SK-N-SH (cell line): ENCODE measurements at regions not wholly inside any gene's neighbourhood (a gene's known extent, or its start where the extent isn't known, plus 50 kb on each side); places are given as distances from the start of the nearest gene placed in this dataset.

Source experiments
- CTCF ChIA-PET: fragments of 300-600, 350-600 bp; formaldehyde crosslinking; extraction: SDS; loops from one replicate; lab custom pipeline; 2021; lab: Yijun Ruan, JAX
- POLR2A ChIA-PET: fragments of 350-600 bp; sonication (Branson Sonifier 250); formaldehyde crosslinking; extraction: SDS; loops from one replicate; lab custom pipeline; 2020; ENCODE audit warnings: antibody characterized with exemption, inconsistent platforms; lab: Yijun Ruan, JAX
- DNase-seq: peaks from one replicate; pipeline ENCODE4 v3.0.0; 2012
- H2AFZ ChIP-seq: fragments of 200-600 bp; sonication (generic); 2 replicates; pipeline ENCODE4 v1.8.1; 2016; ENCODE audit warnings: antibody characterized with exemption, mild to moderate bottlenecking, low read depth
- H3F3A ChIP-seq: fragments of 200-600 bp; sonication (generic); replicated peaks from 2 replicates; pipeline ENCODE3; 2016; ENCODE audit warnings: antibody characterized with exemption, mild to moderate bottlenecking; ENCODE audit not compliant: insufficient read depth
- H3K27ac ChIP-seq, 2 experiments: fragments of 200-500 bp in 1 of 2; fragments of 200-600 bp in 1 of 2; sonication (Bioruptor generic) in 1 of 2; sonication (generic), shearing (Covaris generic) in 1 of 2; 2 replicates each; pipeline versions ENCODE4 v1.5.1 to v1.6.1; 2014 to 2016; ENCODE audit warnings: low read depth in 2 of 2, inconsistent platforms in 1 of 2, low read length in 1 of 2, mild to moderate bottlenecking in 1 of 2, mixed read lengths in 1 of 2
- H3K27me3 ChIP-seq: fragments of 200-600 bp; sonication (generic), shearing (Covaris generic); 2 replicates; pipeline ENCODE4 v1.6.1; 2016; ENCODE audit warnings: mixed run types; ENCODE audit not compliant: insufficient read depth
- H3K36me3 ChIP-seq, 2 experiments: fragments of 200-500 bp in 1 of 2; fragments of 200-600 bp in 1 of 2; sonication (Bioruptor generic) in 1 of 2; sonication (generic) in 1 of 2; replicated peaks in 1 of 2; 2 replicates each; pipeline versions ENCODE3 to v1.5.1; 2014 to 2016; ENCODE audit warnings: low read length in 1 of 2, mild to moderate bottlenecking in 1 of 2; ENCODE audit not compliant: insufficient read depth in 2 of 2, control insufficient read depth in 1 of 2
- H3K4me1 ChIP-seq, 2 experiments: fragments of 200-500 bp in 1 of 2; fragments of 200-600 bp in 1 of 2; sonication (Bioruptor generic) in 1 of 2; sonication (generic), shearing (Covaris generic) in 1 of 2; 2 replicates each; pipeline versions ENCODE4 v1.5.1 to v1.6.1; 2014 to 2016; ENCODE audit warnings: low read depth in 1 of 2, low read length in 1 of 2, mixed run types in 1 of 2; ENCODE audit not compliant: insufficient read depth in 2 of 2, control insufficient read depth in 1 of 2
- H3K4me2 ChIP-seq: fragments of 200-600 bp; sonication (generic), shearing (Covaris generic); 2 replicates; pipeline ENCODE4 v1.6.1; 2017; ENCODE audit warnings: mixed run types
- H3K4me3 ChIP-seq, 2 experiments: fragments of 200-500 bp in 1 of 2; fragments of 200-600 bp in 1 of 2; sonication (Bioruptor generic) in 1 of 2; sonication (generic), shearing (Covaris generic) in 1 of 2; 2 replicates each; pipeline versions ENCODE4 v1.5.1 to v1.8.1; 2014 to 2016; ENCODE audit warnings: low read depth in 2 of 2, inconsistent platforms in 1 of 2, low read length in 1 of 2, mild to moderate bottlenecking in 1 of 2, mixed read lengths in 1 of 2, moderate library complexity in 1 of 2
- H3K79me2 ChIP-seq: fragments of 200-600 bp; sonication (generic); 2 replicates; pipeline ENCODE4 v1.8.1; 2017; ENCODE audit warnings: mild to moderate bottlenecking; ENCODE audit not compliant: insufficient read depth
- H3K9ac ChIP-seq: fragments of 200-600 bp; sonication (generic); 2 replicates; pipeline ENCODE4 v1.6.1; 2017; ENCODE audit warnings: mixed run types
- H3K9me2 ChIP-seq: fragments of 200-600 bp; sonication (generic); 2 replicates; pipeline ENCODE4 v1.6.1; 2017; ENCODE audit warnings: mixed run types
- H3K9me3 ChIP-seq: fragments of 200-600 bp; sonication (generic); 2 replicates; pipeline ENCODE4 v1.6.1; 2017; ENCODE audit warnings: mixed run types, mild to moderate bottlenecking, moderate library complexity
- H4K20me1 ChIP-seq: fragments of 200-600 bp; sonication (generic); 2 replicates; pipeline ENCODE4 v1.6.1; 2017; ENCODE audit warnings: mild to moderate bottlenecking, mixed run types; ENCODE audit not compliant: insufficient read depth
- CHD2 ChIP-seq: fragments of 150-350 bp; IDR thresholded peaks from 2 replicates; pipeline ENCODE4 v1.6.1; 2018; ENCODE audit warnings: low read length; ENCODE audit not compliant: partially characterized antibody
- ELF1 ChIP-seq: IDR thresholded peaks from 2 replicates; pipeline ENCODE4 v1.4.0; 2012
- EP300 ChIP-seq, 2 experiments: IDR thresholded peaks; 2 replicates each; pipeline versions ENCODE4 v1.4.0 to v1.6.1; 2012; ENCODE audit warnings: borderline replicate concordance in 1 of 2, low read depth in 1 of 2, low read length in 1 of 2
- EZH2phosphoT487 ChIP-seq: fragments of 200-600 bp; sonication (generic); IDR thresholded peaks from 2 replicates; pipeline ENCODE4 v1.6.1; 2017; ENCODE audit warnings: low read depth, mixed run types, mild to moderate bottlenecking, antibody characterized with exemption, moderate library complexity, borderline replicate concordance
- FOSL2 ChIP-seq: IDR thresholded peaks from 2 replicates; pipeline ENCODE4 v1.4.0; 2012; ENCODE audit warnings: low read depth, mild to moderate bottlenecking, moderate library complexity, borderline replicate concordance
- FOXJ3 ChIP-seq: sonication (generic); formaldehyde crosslinking; IDR thresholded peaks from 2 replicates; pipeline ENCODE4 v1.5.1; 2020; ENCODE audit warnings: mild to moderate bottlenecking, missing genetic modification reagents
- FOXM1 ChIP-seq: IDR thresholded peaks from 2 replicates; pipeline ENCODE4 v1.4.0; 2012; ENCODE audit warnings: low read depth, mild to moderate bottlenecking
- GABPA ChIP-seq: IDR thresholded peaks from 2 replicates; pipeline ENCODE4 v1.4.0; 2012; ENCODE audit warnings: low read depth, mild to moderate bottlenecking
- GATA2 ChIP-seq: sonication (generic); formaldehyde crosslinking; IDR thresholded peaks from 2 replicates; pipeline ENCODE4 v1.5.0; 2020; ENCODE audit warnings: mild to moderate bottlenecking, missing genetic modification reagents
- JUND ChIP-seq: IDR thresholded peaks from 2 replicates; pipeline ENCODE4 v1.4.0; 2012
- MEF2A ChIP-seq: IDR thresholded peaks from 2 replicates; pipeline ENCODE4 v1.4.0; 2012; ENCODE audit warnings: low read depth, borderline replicate concordance
- MXI1 ChIP-seq: IDR thresholded peaks from 2 replicates; pipeline ENCODE4 v1.6.1; 2012; ENCODE audit warnings: mild to moderate bottlenecking, low read depth, low read length, improper control_type of control experiment
- NFIC ChIP-seq: IDR thresholded peaks from 2 replicates; pipeline ENCODE4 v1.4.0; 2012; ENCODE audit warnings: borderline replicate concordance
- NRF1 ChIP-seq: IDR thresholded peaks from 2 replicates; pipeline ENCODE4 v1.6.1; 2012; ENCODE audit warnings: low read depth, mild to moderate bottlenecking, low read length
- POLR2AphosphoS5 ChIP-seq: IDR thresholded peaks from 2 replicates; pipeline ENCODE4 v1.6.1; 2012; ENCODE audit warnings: low read depth, low read length
- RCOR1 ChIP-seq: fragments of 150-350 bp; IDR thresholded peaks from 2 replicates; pipeline ENCODE4 v1.6.1; 2017; ENCODE audit warnings: antibody characterized with exemption, low read length
- RFX5 ChIP-seq: IDR thresholded peaks from 2 replicates; pipeline ENCODE4 v1.6.1; 2012; ENCODE audit warnings: mild to moderate bottlenecking, improper control_type of control experiment, low read length
- RXRA ChIP-seq: IDR thresholded peaks from 2 replicates; pipeline ENCODE4 v1.4.0; 2012; ENCODE audit warnings: low read depth, mild to moderate bottlenecking, borderline replicate concordance
- SIN3A ChIP-seq: IDR thresholded peaks from 2 replicates; pipeline ENCODE4 v1.6.1; 2012; ENCODE audit warnings: low read depth, mild to moderate bottlenecking, low read length, moderate library complexity, borderline replicate concordance
- SMC3 ChIP-seq: IDR thresholded peaks from 2 replicates; pipeline ENCODE4 v1.6.1; 2012; ENCODE audit warnings: low read depth, low read length, improper control_type of control experiment
- TAF1 ChIP-seq: IDR thresholded peaks from 2 replicates; pipeline ENCODE4 v1.6.1; 2012; ENCODE audit warnings: low read depth, mild to moderate bottlenecking, low read length, moderate library complexity, borderline replicate concordance
- TCF12 ChIP-seq: IDR thresholded peaks from 2 replicates; pipeline ENCODE4 v1.4.0; 2012
- TEAD4 ChIP-seq: IDR thresholded peaks from 2 replicates; pipeline ENCODE4 v1.4.0; 2012; ENCODE audit warnings: mild to moderate bottlenecking, borderline replicate concordance; ENCODE audit not compliant: insufficient read depth
- WGBS: methylation state at CpG from one replicate; pipeline ENCODE4 v1.1.6; 2017; ENCODE audit warnings: low lambda C conversion rate; 5-methylcytosine and 5-hydroxymethylcytosine counted together
- TF ChIP-seq, protein P1 (sequence below): fragments of 200-600 bp; sonication (generic); IDR thresholded peaks from 2 replicates; pipeline ENCODE4 v1.6.1; 2017; ENCODE audit warnings: antibody characterized with exemption, mild to moderate bottlenecking, moderate library complexity
- TF ChIP-seq, protein P2 (sequence below): fragments of 150-350 bp; IDR thresholded peaks from 2 replicates; pipeline ENCODE4 v1.6.1; 2016; ENCODE audit warnings: mild to moderate bottlenecking, low read depth, low read length
- TF ChIP-seq, protein P3 (sequence below): IDR thresholded peaks from 2 replicates; pipeline ENCODE4 v1.4.0; 2012; ENCODE audit warnings: low read depth, borderline replicate concordance
- TF ChIP-seq, protein P4 (sequence below): IDR thresholded peaks from 2 replicates; pipeline ENCODE4; 2012
- TF ChIP-seq, protein P5 (sequence below): fragments of 150-350 bp; IDR thresholded peaks from 2 replicates; pipeline ENCODE4 v1.6.1; 2017; ENCODE audit warnings: antibody characterized with exemption, low read length, low read depth, borderline replicate concordance

DNA sequence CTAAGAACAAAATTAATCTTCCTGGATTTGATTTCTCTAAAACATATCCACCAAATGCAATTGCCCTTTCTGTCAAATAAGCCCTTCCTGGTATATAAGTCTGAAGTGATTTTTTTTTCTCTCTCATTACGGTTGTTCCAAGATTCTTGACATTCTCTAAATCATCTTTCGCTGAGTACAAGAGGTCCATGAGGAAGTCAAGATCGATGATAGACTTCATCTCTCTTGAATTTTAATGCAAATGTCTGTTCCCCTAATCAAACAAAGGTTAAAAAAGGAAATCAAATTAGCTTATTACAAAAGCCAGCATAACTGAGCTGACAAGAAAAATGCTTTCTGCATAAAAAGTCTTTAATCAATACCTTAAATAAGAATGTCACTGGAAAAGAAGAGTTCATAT lies 77.4 kb upstream of the ITGB1 start:
- ChIA-PET POLR2A (no interaction called here), CTCF (no interaction called here)
- H3F3A ChIP-seq = peaks cover 25% of the 10 kb centered on the region
- H3K9ac ChIP-seq = no peak overlapping the region
- H3K27me3 ChIP-seq = no peaks in the 10 kb centered on the region
- no peak overlapping the region for H3K4me3 ChIP-seq
- H3K27ac ChIP-seq = peak overlapping the region in 1 of 2 experiments; percentile 2; a peak in 1 of 4 replicates
- H3K79me2 ChIP-seq = no peaks in the 10 kb centered on the region
- no peaks in the 10 kb centered on the region for H3K9me3 ChIP-seq
- H3K4me1 ChIP-seq = peaks cover 0 to 12% of the 10 kb centered on the region in 2 experiments; a peak in 2 of 4 replicates
- H2AFZ ChIP-seq = peak overlapping the region; percentile 35; the same call in 1 of the 2 replicates
- WGBS = 23% methylated on average over 3 of the region's 3 CpGs
- H3K9me2 ChIP-seq = no peaks in the 10 kb centered on the region
- no peaks in the 10 kb centered on the region for H3K36me3 ChIP-seq
- no peak for DNase-seq
- no peak overlapping the region for H3K4me2 ChIP-seq
- no peaks in the 10 kb centered on the region for H4K20me1 ChIP-seq
- TF ChIP-seq MEF2A (no peak), TAF1 (no peak), EZH2phosphoT487 (no peak), NFIC (peak; percentile 45; the same call in 1 of the 2 replicates), FOXM1 (peak; percentile 61; the same call in 1 of the 2 replicates), SMC3 (no peak), RXRA (no peak), EP300 (IDR thresholded peaks at IDR 0.05; ENCODE audit: borderline replicate concordance in 1 of 2, low read depth in 1 of 2, low read length in 1 of 2) (peak; percentile 54 to 59; a peak in 2 of 4 replicates), CHD2 (no peak), SIN3A (no peak), RFX5 (no peak), FOSL2 (no peak), MXI1 (no peak), NRF1 (no peak), POLR2AphosphoS5 (peak; percentile 19; the same call in 1 of the 2 replicates), FOXJ3 (CRISPR knock-in tag) (no peak), RCOR1 (no peak), JUND (peak; percentile 47), GATA2 (CRISPR knock-in tag) (no peak), GABPA (no peak), TCF12 (peak; percentile 69), ELF1 (no peak), TEAD4 (peak; percentile 29; the same call in 1 of the 2 replicates)
- TF ChIP-seq, protein P1, sequence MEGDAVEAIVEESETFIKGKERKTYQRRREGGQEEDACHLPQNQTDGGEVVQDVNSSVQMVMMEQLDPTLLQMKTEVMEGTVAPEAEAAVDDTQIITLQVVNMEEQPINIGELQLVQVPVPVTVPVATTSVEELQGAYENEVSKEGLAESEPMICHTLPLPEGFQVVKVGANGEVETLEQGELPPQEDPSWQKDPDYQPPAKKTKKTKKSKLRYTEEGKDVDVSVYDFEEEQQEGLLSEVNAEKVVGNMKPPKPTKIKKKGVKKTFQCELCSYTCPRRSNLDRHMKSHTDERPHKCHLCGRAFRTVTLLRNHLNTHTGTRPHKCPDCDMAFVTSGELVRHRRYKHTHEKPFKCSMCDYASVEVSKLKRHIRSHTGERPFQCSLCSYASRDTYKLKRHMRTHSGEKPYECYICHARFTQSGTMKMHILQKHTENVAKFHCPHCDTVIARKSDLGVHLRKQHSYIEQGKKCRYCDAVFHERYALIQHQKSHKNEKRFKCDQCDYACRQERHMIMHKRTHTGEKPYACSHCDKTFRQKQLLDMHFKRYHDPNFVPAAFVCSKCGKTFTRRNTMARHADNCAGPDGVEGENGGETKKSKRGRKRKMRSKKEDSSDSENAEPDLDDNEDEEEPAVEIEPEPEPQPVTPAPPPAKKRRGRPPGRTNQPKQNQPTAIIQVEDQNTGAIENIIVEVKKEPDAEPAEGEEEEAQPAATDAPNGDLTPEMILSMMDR = no peak
- TF ChIP-seq, protein P2, sequence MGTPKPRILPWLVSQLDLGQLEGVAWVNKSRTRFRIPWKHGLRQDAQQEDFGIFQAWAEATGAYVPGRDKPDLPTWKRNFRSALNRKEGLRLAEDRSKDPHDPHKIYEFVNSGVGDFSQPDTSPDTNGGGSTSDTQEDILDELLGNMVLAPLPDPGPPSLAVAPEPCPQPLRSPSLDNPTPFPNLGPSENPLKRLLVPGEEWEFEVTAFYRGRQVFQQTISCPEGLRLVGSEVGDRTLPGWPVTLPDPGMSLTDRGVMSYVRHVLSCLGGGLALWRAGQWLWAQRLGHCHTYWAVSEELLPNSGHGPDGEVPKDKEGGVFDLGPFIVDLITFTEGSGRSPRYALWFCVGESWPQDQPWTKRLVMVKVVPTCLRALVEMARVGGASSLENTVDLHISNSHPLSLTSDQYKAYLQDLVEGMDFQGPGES = no peak
- TF ChIP-seq, protein P3, sequence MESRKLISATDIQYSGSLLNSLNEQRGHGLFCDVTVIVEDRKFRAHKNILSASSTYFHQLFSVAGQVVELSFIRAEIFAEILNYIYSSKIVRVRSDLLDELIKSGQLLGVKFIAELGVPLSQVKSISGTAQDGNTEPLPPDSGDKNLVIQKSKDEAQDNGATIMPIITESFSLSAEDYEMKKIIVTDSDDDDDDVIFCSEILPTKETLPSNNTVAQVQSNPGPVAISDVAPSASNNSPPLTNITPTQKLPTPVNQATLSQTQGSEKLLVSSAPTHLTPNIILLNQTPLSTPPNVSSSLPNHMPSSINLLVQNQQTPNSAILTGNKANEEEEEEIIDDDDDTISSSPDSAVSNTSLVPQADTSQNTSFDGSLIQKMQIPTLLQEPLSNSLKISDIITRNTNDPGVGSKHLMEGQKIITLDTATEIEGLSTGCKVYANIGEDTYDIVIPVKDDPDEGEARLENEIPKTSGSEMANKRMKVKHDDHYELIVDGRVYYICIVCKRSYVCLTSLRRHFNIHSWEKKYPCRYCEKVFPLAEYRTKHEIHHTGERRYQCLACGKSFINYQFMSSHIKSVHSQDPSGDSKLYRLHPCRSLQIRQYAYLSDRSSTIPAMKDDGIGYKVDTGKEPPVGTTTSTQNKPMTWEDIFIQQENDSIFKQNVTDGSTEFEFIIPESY = no peak
- TF ChIP-seq, protein P4, sequence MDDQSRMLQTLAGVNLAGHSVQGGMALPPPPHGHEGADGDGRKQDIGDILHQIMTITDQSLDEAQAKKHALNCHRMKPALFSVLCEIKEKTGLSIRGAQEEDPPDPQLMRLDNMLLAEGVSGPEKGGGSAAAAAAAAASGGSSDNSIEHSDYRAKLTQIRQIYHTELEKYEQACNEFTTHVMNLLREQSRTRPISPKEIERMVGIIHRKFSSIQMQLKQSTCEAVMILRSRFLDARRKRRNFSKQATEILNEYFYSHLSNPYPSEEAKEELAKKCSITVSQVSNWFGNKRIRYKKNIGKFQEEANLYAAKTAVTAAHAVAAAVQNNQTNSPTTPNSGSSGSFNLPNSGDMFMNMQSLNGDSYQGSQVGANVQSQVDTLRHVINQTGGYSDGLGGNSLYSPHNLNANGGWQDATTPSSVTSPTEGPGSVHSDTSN = peak; percentile 76
- TF ChIP-seq, protein P5, sequence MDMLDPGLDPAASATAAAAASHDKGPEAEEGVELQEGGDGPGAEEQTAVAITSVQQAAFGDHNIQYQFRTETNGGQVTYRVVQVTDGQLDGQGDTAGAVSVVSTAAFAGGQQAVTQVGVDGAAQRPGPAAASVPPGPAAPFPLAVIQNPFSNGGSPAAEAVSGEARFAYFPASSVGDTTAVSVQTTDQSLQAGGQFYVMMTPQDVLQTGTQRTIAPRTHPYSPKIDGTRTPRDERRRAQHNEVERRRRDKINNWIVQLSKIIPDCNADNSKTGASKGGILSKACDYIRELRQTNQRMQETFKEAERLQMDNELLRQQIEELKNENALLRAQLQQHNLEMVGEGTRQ = no peak
